Astrocyte (in vitro differentiated cells and primary cell): ENCODE measurements at regions not wholly inside any gene's neighbourhood (a gene's known extent, or its start where the extent isn't known, plus 50 kb on each side); places are given as distances from the start of the nearest gene placed in this dataset.
A peak's percentile ranks its signal among the peaks of the same experiment; 100 is the strongest.

Experiments
- DNase-seq: peaks from one replicate; pipeline ENCODE4 v3.0.0-alpha.2; 2010; ENCODE audit warnings: low read depth
- FAIRE-seq: peaks from 2 replicates; lab custom pipeline; 2011; peaks lifted over from hg19 to GRCh38; lab: Jason Lieb, UNC
- H2AFZ ChIP-seq: 2 replicates; pipeline ENCODE4 v1.6.0; 2012; ENCODE audit warnings: low read depth, low read length, inconsistent platforms
- H3K27ac ChIP-seq: 2 replicates; pipeline ENCODE4 v1.5.1; 2011; ENCODE audit warnings: low read depth, low read length, inconsistent platforms
- H3K27me3 ChIP-seq: 2 replicates; pipeline ENCODE4 v1.6.0; 2011; ENCODE audit warnings: low read length, inconsistent platforms; ENCODE audit not compliant: insufficient read depth
- H3K36me3 ChIP-seq: 2 replicates; pipeline ENCODE4 v1.5.1; 2011; ENCODE audit warnings: low read length, inconsistent platforms; ENCODE audit not compliant: insufficient read depth
- H3K4me1 ChIP-seq: 2 replicates; pipeline ENCODE4 v1.5.1; 2011; ENCODE audit warnings: low read length, inconsistent platforms; ENCODE audit not compliant: insufficient read depth
- H3K4me2 ChIP-seq: 2 replicates; pipeline ENCODE4 v1.6.0; 2012; ENCODE audit warnings: low read length, inconsistent platforms
- H3K4me3 ChIP-seq: 2 replicates; pipeline ENCODE4 v1.5.1; 2011; ENCODE audit warnings: low read depth, mild to moderate bottlenecking, low read length, inconsistent platforms; ENCODE audit not compliant: insufficient read depth
- H3K79me2 ChIP-seq: 2 replicates; pipeline ENCODE4 v1.6.0; 2012; ENCODE audit warnings: mild to moderate bottlenecking, low read length, inconsistent platforms; ENCODE audit not compliant: insufficient read depth
- H3K9ac ChIP-seq: 2 replicates; pipeline ENCODE4 v1.6.0; 2012; ENCODE audit warnings: mild to moderate bottlenecking, low read length, inconsistent platforms
- H3K9me3 ChIP-seq: 2 replicates; pipeline ENCODE4 v1.5.1; 2012; ENCODE audit warnings: low read depth, mild to moderate bottlenecking, low read length, inconsistent platforms; ENCODE audit not compliant: insufficient read depth
- H4K20me1 ChIP-seq: 2 replicates; pipeline ENCODE4 v1.6.0; 2012; ENCODE audit warnings: low read length, inconsistent platforms; ENCODE audit not compliant: insufficient read depth
- H3K27ac Mint-ChIP-seq: one replicate; pipeline ENCODE4 v1.8.0; 2021; ENCODE audit warnings: mild to moderate bottlenecking, mixed read lengths; ENCODE audit not compliant: unreplicated experiment
- H3K27me3 Mint-ChIP-seq: one replicate; pipeline ENCODE4 v1.8.0; 2021; ENCODE audit warnings: low read depth, mixed read lengths; ENCODE audit not compliant: unreplicated experiment
- H3K36me3 Mint-ChIP-seq: one replicate; pipeline ENCODE4 v1.8.0; 2021; ENCODE audit warnings: low read depth, mixed read lengths; ENCODE audit not compliant: unreplicated experiment
- H3K4me1 Mint-ChIP-seq: one replicate; pipeline ENCODE4 v1.8.0; 2021; ENCODE audit warnings: low read depth, mixed read lengths; ENCODE audit not compliant: unreplicated experiment
- H3K4me3 Mint-ChIP-seq: one replicate; pipeline ENCODE4 v1.8.0; 2021; ENCODE audit warnings: mild to moderate bottlenecking, moderate library complexity, mixed read lengths; ENCODE audit not compliant: unreplicated experiment
- H3K9me3 Mint-ChIP-seq: one replicate; pipeline ENCODE4 v1.8.0; 2021; ENCODE audit warnings: mild to moderate bottlenecking, mixed read lengths; ENCODE audit not compliant: unreplicated experiment
- EZH2 ChIP-seq: IDR thresholded peaks from 2 replicates; pipeline ENCODE4 v1.6.1; 2012; ENCODE audit warnings: mild to moderate bottlenecking, low read length, inconsistent platforms; ENCODE audit not compliant: insufficient read depth
- TF ChIP-seq, protein P1 (sequence below): IDR thresholded peaks from 2 replicates; pipeline ENCODE4 v1.5.1; 2011; ENCODE audit warnings: low read depth, mild to moderate bottlenecking, inconsistent platforms, low read length, moderate library complexity; ENCODE audit not compliant: insufficient read depth

GRCh38 chr4:71202705-71203104, 136.1 kb upstream of the SLC4A4 start:
- peak overlapping the region; percentile 36 for H3K27ac Mint-ChIP-seq
- peak overlapping the region; percentile 50 for H3K4me2 ChIP-seq
- no peak for TF ChIP-seq EZH2
- TF ChIP-seq, protein P1, sequence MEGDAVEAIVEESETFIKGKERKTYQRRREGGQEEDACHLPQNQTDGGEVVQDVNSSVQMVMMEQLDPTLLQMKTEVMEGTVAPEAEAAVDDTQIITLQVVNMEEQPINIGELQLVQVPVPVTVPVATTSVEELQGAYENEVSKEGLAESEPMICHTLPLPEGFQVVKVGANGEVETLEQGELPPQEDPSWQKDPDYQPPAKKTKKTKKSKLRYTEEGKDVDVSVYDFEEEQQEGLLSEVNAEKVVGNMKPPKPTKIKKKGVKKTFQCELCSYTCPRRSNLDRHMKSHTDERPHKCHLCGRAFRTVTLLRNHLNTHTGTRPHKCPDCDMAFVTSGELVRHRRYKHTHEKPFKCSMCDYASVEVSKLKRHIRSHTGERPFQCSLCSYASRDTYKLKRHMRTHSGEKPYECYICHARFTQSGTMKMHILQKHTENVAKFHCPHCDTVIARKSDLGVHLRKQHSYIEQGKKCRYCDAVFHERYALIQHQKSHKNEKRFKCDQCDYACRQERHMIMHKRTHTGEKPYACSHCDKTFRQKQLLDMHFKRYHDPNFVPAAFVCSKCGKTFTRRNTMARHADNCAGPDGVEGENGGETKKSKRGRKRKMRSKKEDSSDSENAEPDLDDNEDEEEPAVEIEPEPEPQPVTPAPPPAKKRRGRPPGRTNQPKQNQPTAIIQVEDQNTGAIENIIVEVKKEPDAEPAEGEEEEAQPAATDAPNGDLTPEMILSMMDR, result no peak

DNA sequence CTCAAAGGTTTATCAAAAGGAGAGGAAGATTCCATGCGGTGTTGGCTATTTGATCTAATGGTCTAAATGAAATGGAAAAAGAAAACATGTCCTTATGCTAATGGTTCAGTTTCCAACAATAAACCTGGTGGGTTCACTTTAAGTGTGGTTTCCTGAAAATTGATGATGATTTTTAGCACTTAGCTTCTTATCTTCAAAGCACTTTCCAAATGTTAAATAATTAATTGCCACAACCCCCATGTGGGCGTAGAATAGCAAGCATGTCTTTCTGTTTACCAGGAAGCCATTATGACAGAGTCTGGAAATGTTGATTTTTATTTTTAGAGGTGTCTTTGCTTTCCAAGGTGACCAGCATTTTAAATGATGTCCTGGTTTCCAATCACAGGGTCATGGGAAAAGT, 134.8 kb upstream of the SLC4A4 start:
- Histone ChIP-seq H3K79me2 (peaks cover 10% of the 10 kb centered on the region), H3K36me3 (no peaks in the 10 kb centered on the region), H3K4me2 (no peak overlapping the region), H3K4me3 (no peak overlapping the region), H4K20me1 (no peaks in the 10 kb centered on the region), H3K27ac (no peak overlapping the region), H3K9ac (no peak overlapping the region), H3K4me1 (peaks cover 12% of the 10 kb centered on the region), H3K27me3 (no peaks in the 10 kb centered on the region), H3K9me3 (no peaks in the 10 kb centered on the region), H2AFZ (no peak overlapping the region)
- Mint-ChIP-seq H3K4me3 (no peak overlapping the region), H3K27ac (no peak overlapping the region), H3K36me3 (peaks cover 3% of the 10 kb centered on the region), H3K27me3 (no peaks in the 10 kb centered on the region), H3K4me1 (peaks cover 33% of the 10 kb centered on the region), H3K9me3 (no peaks in the 10 kb centered on the region)
- TF ChIP-seq, protein P1, result no peak
- TF ChIP-seq EZH2, result no peak
- FAIRE-seq (no peak), DNase-seq (peak; percentile 81)

More at GRCh38 chr4:71202705-71203104, 136.1 kb upstream of the SLC4A4 start:
- H3K36me3 Mint-ChIP-seq, result peaks cover 3% of the 10 kb centered on the region
- Histone ChIP-seq H3K36me3 (no peaks in the 10 kb centered on the region), H3K27me3 (no peaks in the 10 kb centered on the region), H4K20me1 (no peaks in the 10 kb centered on the region), H3K27ac (peak overlapping the region; percentile 8), H3K4me3 (no peak overlapping the region), H2AFZ (no peak overlapping the region), H3K4me1 (peaks cover 9% of the 10 kb centered on the region), H3K79me2 (peaks cover 10% of the 10 kb centered on the region), H3K9me3 (no peaks in the 10 kb centered on the region), H3K9ac (no peak overlapping the region)
- H3K9me3 Mint-ChIP-seq, result no peaks in the 10 kb centered on the region
- H3K4me3 Mint-ChIP-seq, result no peak overlapping the region
- peaks cover 27% of the 10 kb centered on the region for H3K4me1 Mint-ChIP-seq
- FAIRE-seq (no peak), DNase-seq (peak; percentile 67)
- H3K27me3 Mint-ChIP-seq, result no peaks in the 10 kb centered on the region

GRCh38 chr4:71206763-71207162, 132.1 kb upstream of the SLC4A4 start:
- Mint-ChIP-seq H3K36me3 (no peaks in the 10 kb centered on the region), H3K4me1 (peaks cover 50% of the 10 kb centered on the region), H3K9me3 (no peaks in the 10 kb centered on the region), H3K4me3 (no peak overlapping the region), H3K27me3 (no peaks in the 10 kb centered on the region), H3K27ac (peak overlapping the region; percentile 69)
- Histone ChIP-seq H3K27ac (no peak overlapping the region), H3K27me3 (no peaks in the 10 kb centered on the region), H3K9me3 (no peaks in the 10 kb centered on the region), H3K36me3 (no peaks in the 10 kb centered on the region), H2AFZ (no peak overlapping the region), H3K4me3 (no peak overlapping the region), H3K4me1 (peaks cover 31% of the 10 kb centered on the region), H3K9ac (no peak overlapping the region), H3K79me2 (peaks cover 6% of the 10 kb centered on the region), H4K20me1 (no peaks in the 10 kb centered on the region), H3K4me2 (no peak overlapping the region)
- DNase-seq, result peak; percentile 92
- no peak for FAIRE-seq
- TF ChIP-seq, protein P1, result no peak
- no peak for TF ChIP-seq EZH2
